ENCODE measurements at regions not wholly inside any gene's neighbourhood (a gene's known extent, or its start where the extent isn't known, plus 50 kb on each side); places are given as distances from the start of the nearest gene placed in this dataset.

DNA sequence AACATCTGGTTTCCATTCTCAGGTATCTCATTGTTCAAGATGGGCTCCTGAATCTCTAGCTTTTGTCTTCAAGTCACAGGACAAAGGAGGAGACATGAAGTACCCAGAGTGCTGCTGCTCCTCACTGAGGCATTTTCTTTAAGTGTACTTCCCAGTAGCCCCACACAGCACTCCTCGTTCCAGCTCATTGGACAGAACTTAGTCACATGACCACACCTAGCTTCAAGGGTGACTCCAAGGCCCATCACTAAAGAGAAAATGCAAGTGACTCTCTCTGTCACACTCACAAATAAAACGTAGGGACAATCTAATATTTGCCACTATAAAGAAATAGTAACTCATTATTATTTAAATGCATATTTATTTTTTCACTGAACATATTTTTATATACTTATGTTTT is 58.3 kb upstream of the NEUROD6 start:
- TF ChIP-seq GLIS3 (CRISPR knock-in tag; IDR thresholded peaks at IDR 0.05): no peak
- TF ChIP-seq TSHZ2 (CRISPR knock-in tag; IDR thresholded peaks at IDR 0.05): no peak
- TF ChIP-seq ZNF8 (CRISPR knock-in tag; IDR thresholded peaks at IDR 0.05): no peak
- no peak for TF ChIP-seq RARB (CRISPR knock-in tag; IDR thresholded peaks at IDR 0.05)
- no peak for TF ChIP-seq TOX (CRISPR knock-in tag; IDR thresholded peaks at IDR 0.05; ENCODE audit: borderline replicate concordance)
- no peak for TF ChIP-seq ZFP30 (CRISPR knock-in tag; IDR thresholded peaks at IDR 0.05)
- TF ChIP-seq ZC3H10 (CRISPR knock-in tag; IDR thresholded peaks at IDR 0.05): no peak
- TF ChIP-seq ZNF565 (CRISPR knock-in tag; conservative IDR thresholded peaks at IDR 0.05; ENCODE audit: low read depth): no peak
- TF ChIP-seq OSR1 (CRISPR knock-in tag; IDR thresholded peaks at IDR 0.05): no peak
- TF ChIP-seq ARNTL (CRISPR knock-in tag; IDR thresholded peaks at IDR 0.05; ENCODE audit: borderline replicate concordance, low read depth): no peak
- no peak for ATAC-seq

DNA sequence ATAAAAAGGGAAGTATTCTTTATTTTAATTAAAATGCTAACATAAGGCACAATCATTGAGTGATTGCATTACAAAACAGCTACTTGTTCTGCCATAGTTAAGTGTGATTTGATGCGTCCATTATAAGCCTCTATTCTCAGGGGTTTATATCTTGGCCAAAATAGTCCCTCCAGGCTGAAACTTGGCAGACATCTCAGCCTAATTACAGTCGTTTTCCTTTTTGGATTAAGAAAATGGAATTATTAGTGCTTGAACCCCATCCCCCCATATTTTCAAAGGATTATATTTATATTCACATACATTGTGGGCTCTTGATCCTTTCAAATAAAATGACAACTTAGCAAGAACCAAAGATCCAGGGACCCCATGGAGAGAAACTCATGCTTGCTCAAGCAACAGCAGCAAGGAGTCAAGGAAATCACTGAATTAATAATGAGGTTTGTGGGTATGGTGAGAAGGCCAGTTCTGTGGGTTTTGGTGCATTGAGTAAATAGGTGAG is 66.7 kb upstream of the NEUROD6 start:
- ATAC-seq: no peak
- TF ChIP-seq PPARA (CRISPR knock-in tag; IDR thresholded peaks at IDR 0.05; ENCODE audit: borderline replicate concordance) (no peak), TCF4 (CRISPR knock-in tag; IDR thresholded peaks at IDR 0.05; ENCODE audit: borderline replicate concordance) (no peak), GLIS3 (CRISPR knock-in tag; IDR thresholded peaks at IDR 0.05) (no peak)
- TF ChIP-seq, protein P1, sequence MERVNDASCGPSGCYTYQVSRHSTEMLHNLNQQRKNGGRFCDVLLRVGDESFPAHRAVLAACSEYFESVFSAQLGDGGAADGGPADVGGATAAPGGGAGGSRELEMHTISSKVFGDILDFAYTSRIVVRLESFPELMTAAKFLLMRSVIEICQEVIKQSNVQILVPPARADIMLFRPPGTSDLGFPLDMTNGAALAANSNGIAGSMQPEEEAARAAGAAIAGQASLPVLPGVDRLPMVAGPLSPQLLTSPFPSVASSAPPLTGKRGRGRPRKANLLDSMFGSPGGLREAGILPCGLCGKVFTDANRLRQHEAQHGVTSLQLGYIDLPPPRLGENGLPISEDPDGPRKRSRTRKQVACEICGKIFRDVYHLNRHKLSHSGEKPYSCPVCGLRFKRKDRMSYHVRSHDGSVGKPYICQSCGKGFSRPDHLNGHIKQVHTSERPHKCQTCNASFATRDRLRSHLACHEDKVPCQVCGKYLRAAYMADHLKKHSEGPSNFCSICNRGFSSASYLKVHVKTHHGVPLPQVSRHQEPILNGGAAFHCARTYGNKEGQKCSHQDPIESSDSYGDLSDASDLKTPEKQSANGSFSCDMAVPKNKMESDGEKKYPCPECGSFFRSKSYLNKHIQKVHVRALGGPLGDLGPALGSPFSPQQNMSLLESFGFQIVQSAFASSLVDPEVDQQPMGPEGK (CRISPR knock-in tag; IDR thresholded peaks at IDR 0.05; ENCODE audit: borderline replicate concordance): no peak

DNA sequence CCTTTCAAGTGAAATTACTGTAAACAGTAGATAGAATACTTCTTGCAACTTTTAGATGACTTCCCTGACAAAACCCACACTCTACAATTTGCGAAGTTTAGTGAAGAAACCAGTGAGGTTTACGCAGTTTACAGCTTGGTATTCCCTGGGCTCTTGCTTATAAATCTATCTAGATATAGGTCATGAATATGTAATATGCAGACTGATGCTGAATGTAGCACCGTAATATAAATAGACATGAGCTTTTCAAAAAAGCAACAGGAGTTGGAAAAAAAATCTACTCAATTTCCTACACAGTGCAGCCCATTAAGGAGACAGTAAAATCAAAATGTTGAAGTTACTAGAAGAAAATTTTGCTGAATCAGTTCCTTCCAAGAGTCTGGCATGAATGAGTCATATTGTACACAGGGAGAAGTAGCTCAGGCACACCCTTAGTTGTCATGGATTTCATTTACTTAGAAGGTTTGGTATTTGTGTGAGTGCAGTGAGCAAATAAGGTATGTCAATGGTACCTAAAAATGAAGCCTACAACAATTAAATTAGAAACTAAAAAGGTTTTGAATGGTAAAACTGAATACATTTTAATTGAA is 67.7 kb upstream of the NEUROD6 start:
- ATAC-seq: no peak
- TF ChIP-seq ZNF70 (CRISPR knock-in tag; IDR thresholded peaks at IDR 0.05): no peak
- no peak for TF ChIP-seq POU6F1 (CRISPR knock-in tag; IDR thresholded peaks at IDR 0.05; ENCODE audit: borderline replicate concordance, low read depth)
- no peak for TF ChIP-seq ZC3H10 (CRISPR knock-in tag; IDR thresholded peaks at IDR 0.05)
- TF ChIP-seq ZNF8 (CRISPR knock-in tag; IDR thresholded peaks at IDR 0.05): no peak
- TF ChIP-seq GLIS3 (CRISPR knock-in tag; IDR thresholded peaks at IDR 0.05): no peak
- no peak for TF ChIP-seq CREB5 (CRISPR knock-in tag; IDR thresholded peaks at IDR 0.05; ENCODE audit: low read depth)
- no peak for TF ChIP-seq OSR1 (CRISPR knock-in tag; IDR thresholded peaks at IDR 0.05)
- TF ChIP-seq ZFP3 (CRISPR knock-in tag; IDR thresholded peaks at IDR 0.05): no peak
- no peak for TF ChIP-seq BACH2 (CRISPR knock-in tag; IDR thresholded peaks at IDR 0.05; ENCODE audit: borderline replicate concordance)
- TF ChIP-seq CSDC2 (CRISPR knock-in tag; IDR thresholded peaks at IDR 0.05): no peak
- TF ChIP-seq ZNF565 (CRISPR knock-in tag; conservative IDR thresholded peaks at IDR 0.05; ENCODE audit: low read depth): no peak
- TF ChIP-seq, protein P1 (CRISPR knock-in tag; IDR thresholded peaks at IDR 0.05; ENCODE audit: borderline replicate concordance): no peak
- no peak for TF ChIP-seq ESRRG (CRISPR knock-in tag; IDR thresholded peaks at IDR 0.05)
- no peak for TF ChIP-seq PPARA (CRISPR knock-in tag; IDR thresholded peaks at IDR 0.05; ENCODE audit: borderline replicate concordance)
- no peak for TF ChIP-seq TSHZ2 (CRISPR knock-in tag; IDR thresholded peaks at IDR 0.05)
- no peak for TF ChIP-seq RARB (CRISPR knock-in tag; IDR thresholded peaks at IDR 0.05)
- TF ChIP-seq, protein P2, sequence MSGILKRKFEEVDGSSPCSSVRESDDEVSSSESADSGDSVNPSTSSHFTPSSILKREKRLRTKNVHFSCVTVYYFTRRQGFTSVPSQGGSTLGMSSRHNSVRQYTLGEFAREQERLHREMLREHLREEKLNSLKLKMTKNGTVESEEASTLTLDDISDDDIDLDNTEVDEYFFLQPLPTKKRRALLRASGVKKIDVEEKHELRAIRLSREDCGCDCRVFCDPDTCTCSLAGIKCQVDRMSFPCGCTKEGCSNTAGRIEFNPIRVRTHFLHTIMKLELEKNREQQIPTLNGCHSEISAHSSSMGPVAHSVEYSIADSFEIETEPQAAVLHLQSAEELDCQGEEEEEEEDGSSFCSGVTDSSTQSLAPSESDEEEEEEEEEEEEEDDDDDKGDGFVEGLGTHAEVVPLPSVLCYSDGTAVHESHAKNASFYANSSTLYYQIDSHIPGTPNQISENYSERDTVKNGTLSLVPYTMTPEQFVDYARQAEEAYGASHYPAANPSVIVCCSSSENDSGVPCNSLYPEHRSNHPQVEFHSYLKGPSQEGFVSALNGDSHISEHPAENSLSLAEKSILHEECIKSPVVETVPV (CRISPR knock-in tag; IDR thresholded peaks at IDR 0.05): no peak
- TF ChIP-seq TOX (CRISPR knock-in tag; IDR thresholded peaks at IDR 0.05; ENCODE audit: borderline replicate concordance): no peak
- no peak for TF ChIP-seq ARNTL (CRISPR knock-in tag; IDR thresholded peaks at IDR 0.05; ENCODE audit: borderline replicate concordance, low read depth)
- no peak for TF ChIP-seq ISL1 (CRISPR knock-in tag; IDR thresholded peaks at IDR 0.05)

All from SK-N-SH treated with all-trans-retinoic acid at 6 μM for 48 hours (cell line).